ENCODE measurements at regions not wholly inside any gene's neighbourhood (a gene's known extent, or its start where the extent isn't known, plus 50 kb on each side); places are given as distances from the start of the nearest gene placed in this dataset.

- no peak overlapping the region for H4K91ac ChIP-seq (ENCODE audit: low read depth, low read length, poor library complexity)
- no CpG with 5 or more reads among the region's 5 CpGs for WGBS, 2 donors (ENCODE audit: extremely low coverage in 2 of 2, insufficient read length in 2 of 2, insufficient replicate concordance in 1 of 2)
Observed at GRCh38 chr10:21212912-21213311, 312.6 kb downstream of the SKIDA1 start.

GRCh38 chr10:21212348-21212747 is 313.1 kb downstream of the SKIDA1 start:
- Histone ChIP-seq H3K9ac (ENCODE audit: low read depth, low read length, poor library complexity) (no peak overlapping the region), H3K79me1 (ENCODE audit: low read depth, low read length) (no peaks in the 10 kb centered on the region), H2BK15ac (ENCODE audit: low read length) (no peak overlapping the region), H3K23ac (ENCODE audit: low read depth, low read length, poor library complexity) (no peak overlapping the region), H4K8ac (ENCODE audit: low read depth, low read length) (no peak overlapping the region), H2BK12ac (ENCODE audit: low read length) (no peak overlapping the region), H3K4ac (ENCODE audit: low read length) (no peak overlapping the region), H2AFZ (ENCODE audit: low read length) (no peak overlapping the region), H3K4me3 (ENCODE audit: low read length in 2 of 2) (no peak overlapping the region), H2AK5ac (ENCODE audit: low read depth, low read length) (no peak overlapping the region), H3K27ac (replicated peaks; ENCODE audit: low read length) (no peak overlapping the region), H3K27me3 (ENCODE audit: control insufficient read depth in 3 of 3, insufficient read depth in 3 of 3, low read depth in 1 of 3, low read length in 3 of 3) (no peaks in the 10 kb centered on the region), H3K18ac (ENCODE audit: low read length) (no peak overlapping the region), H3K4me1 (ENCODE audit: control insufficient read depth in 2 of 2, insufficient read depth in 1 of 2, low read depth in 1 of 2, low read length in 2 of 2) (peaks cover 0 to 4% of the 10 kb centered on the region in 2 donors), H3K36me3 (replicated peaks in 1 of 2; ENCODE audit: control insufficient read depth in 2 of 2, insufficient read depth in 2 of 2, low read length in 2 of 2) (no peaks in the 10 kb centered on the region), H3K14ac (ENCODE audit: low read length) (no peak overlapping the region), H4K91ac (ENCODE audit: low read depth, low read length, poor library complexity) (no peak overlapping the region), H3K4me2 (ENCODE audit: insufficient read depth, low read length, poor library complexity, severe bottlenecking) (no peak overlapping the region), H2BK120ac (ENCODE audit: low read depth, low read length) (no peak overlapping the region), H3K9me3 (replicated peaks in 1 of 2; ENCODE audit: control insufficient read depth in 2 of 2, insufficient read depth in 1 of 2, low read depth in 1 of 2, low read length in 2 of 2) (peaks cover 10 to 12% of the 10 kb centered on the region in 2 donors), H2BK5ac (ENCODE audit: low read length) (no peak overlapping the region)
- no peak for DNase-seq (ENCODE audit: low spot score)
- WGBS, 2 donors (ENCODE audit: extremely low coverage in 2 of 2, insufficient read length in 2 of 2, insufficient replicate concordance in 1 of 2): no CpG with 5 or more reads among the region's 11 CpGs

More at GRCh38 chr10:21212912-21213311, 312.6 kb downstream of the SKIDA1 start:
- Histone ChIP-seq H3K4ac (ENCODE audit: low read length) (no peak overlapping the region), H3K23ac (ENCODE audit: low read depth, low read length, poor library complexity) (no peak overlapping the region), H3K4me1 (ENCODE audit: control insufficient read depth in 2 of 2, insufficient read depth in 1 of 2, low read depth in 1 of 2, low read length in 2 of 2) (peaks cover 0 to 4% of the 10 kb centered on the region in 2 donors), H3K14ac (ENCODE audit: low read length) (no peak overlapping the region), H3K9me3 (replicated peaks in 1 of 2; ENCODE audit: control insufficient read depth in 2 of 2, insufficient read depth in 1 of 2, low read depth in 1 of 2, low read length in 2 of 2) (peaks cover 5 to 7% of the 10 kb centered on the region in 2 donors), H3K4me3 (ENCODE audit: low read length in 2 of 2) (no peak overlapping the region), H3K9ac (ENCODE audit: low read depth, low read length, poor library complexity) (no peak overlapping the region), H3K27me3 (ENCODE audit: control insufficient read depth in 3 of 3, insufficient read depth in 3 of 3, low read depth in 1 of 3, low read length in 3 of 3) (no peaks in the 10 kb centered on the region), H3K79me1 (ENCODE audit: low read depth, low read length) (no peaks in the 10 kb centered on the region), H2AK5ac (ENCODE audit: low read depth, low read length) (no peak overlapping the region), H4K8ac (ENCODE audit: low read depth, low read length) (no peak overlapping the region), H2BK5ac (ENCODE audit: low read length) (no peak overlapping the region), H2AFZ (ENCODE audit: low read length) (no peak overlapping the region), H2BK120ac (ENCODE audit: low read depth, low read length) (no peak overlapping the region), H3K18ac (ENCODE audit: low read length) (no peak overlapping the region), H3K4me2 (ENCODE audit: insufficient read depth, low read length, poor library complexity, severe bottlenecking) (no peak overlapping the region), H3K27ac (replicated peaks; ENCODE audit: low read length) (no peak overlapping the region), H3K36me3 (replicated peaks in 1 of 2; ENCODE audit: control insufficient read depth in 2 of 2, insufficient read depth in 2 of 2, low read length in 2 of 2) (no peaks in the 10 kb centered on the region), H2BK15ac (ENCODE audit: low read length) (no peak overlapping the region), H2BK12ac (ENCODE audit: low read length) (no peak overlapping the region)
- DNase-seq (ENCODE audit: low spot score): no peak

- peaks cover 12 to 13% of the 10 kb centered on the region in 2 donors for H3K9me3 ChIP-seq (replicated peaks in 1 of 2; ENCODE audit: control insufficient read depth in 2 of 2, insufficient read depth in 1 of 2, low read depth in 1 of 2, low read length in 2 of 2)
- no peak overlapping the region for H3K9ac ChIP-seq (ENCODE audit: low read depth, low read length, poor library complexity)
- no peak overlapping the region for H3K18ac ChIP-seq (ENCODE audit: low read length)
- no peak overlapping the region for H3K4me3 ChIP-seq (ENCODE audit: low read length in 2 of 2)
- H3K4me1 ChIP-seq (ENCODE audit: control insufficient read depth in 2 of 2, insufficient read depth in 1 of 2, low read depth in 1 of 2, low read length in 2 of 2): peaks cover 0 to 4% of the 10 kb centered on the region in 2 donors
- no peak overlapping the region for H2BK120ac ChIP-seq (ENCODE audit: low read depth, low read length)
- H3K4ac ChIP-seq (ENCODE audit: low read length): no peak overlapping the region
- no peak overlapping the region for H3K14ac ChIP-seq (ENCODE audit: low read length)
- no peak overlapping the region for H2BK15ac ChIP-seq (ENCODE audit: low read length)
- no peak overlapping the region for H2BK12ac ChIP-seq (ENCODE audit: low read length)
- no peak overlapping the region for H3K27ac ChIP-seq (replicated peaks; ENCODE audit: low read length)
- no peak overlapping the region for H2AK5ac ChIP-seq (ENCODE audit: low read depth, low read length)
- no peak for DNase-seq (ENCODE audit: low spot score)
- no peaks in the 10 kb centered on the region for H3K36me3 ChIP-seq (replicated peaks in 1 of 2; ENCODE audit: control insufficient read depth in 2 of 2, insufficient read depth in 2 of 2, low read length in 2 of 2)
- no peak overlapping the region for H2BK5ac ChIP-seq (ENCODE audit: low read length)
- no peaks in the 10 kb centered on the region for H3K27me3 ChIP-seq (ENCODE audit: control insufficient read depth in 3 of 3, insufficient read depth in 3 of 3, low read depth in 1 of 3, low read length in 3 of 3)
- no peak overlapping the region for H4K8ac ChIP-seq (ENCODE audit: low read depth, low read length)
- WGBS, 2 donors (ENCODE audit: extremely low coverage in 2 of 2, insufficient read length in 2 of 2, insufficient replicate concordance in 1 of 2): no CpG with 5 or more reads among the region's 4 CpGs
- H3K79me1 ChIP-seq (ENCODE audit: low read depth, low read length): no peaks in the 10 kb centered on the region
- H3K23ac ChIP-seq (ENCODE audit: low read depth, low read length, poor library complexity): no peak overlapping the region
- H4K91ac ChIP-seq (ENCODE audit: low read depth, low read length, poor library complexity): no peak overlapping the region
- no peak overlapping the region for H2AFZ ChIP-seq (ENCODE audit: low read length)
- H3K4me2 ChIP-seq (ENCODE audit: insufficient read depth, low read length, poor library complexity, severe bottlenecking): no peak overlapping the region
Observed at GRCh38 chr10:21209495-21209894, 312.4 kb upstream of the NEBL start.

- no peak overlapping the region for H4K8ac ChIP-seq (ENCODE audit: low read depth, low read length)
- no peak overlapping the region for H2BK5ac ChIP-seq (ENCODE audit: low read length)
- H2BK12ac ChIP-seq (ENCODE audit: low read length): no peak overlapping the region
- no peak overlapping the region for H4K91ac ChIP-seq (ENCODE audit: low read depth, low read length, poor library complexity)
- H3K4me3 ChIP-seq (ENCODE audit: low read length in 2 of 2): no peak overlapping the region
- DNase-seq (ENCODE audit: low spot score): no peak
- no CpG with 5 or more reads among the region's 7 CpGs for WGBS, 2 donors (ENCODE audit: extremely low coverage in 2 of 2, insufficient read length in 2 of 2, insufficient replicate concordance in 1 of 2)
- H3K27ac ChIP-seq (replicated peaks; ENCODE audit: low read length): no peak overlapping the region
- H3K9ac ChIP-seq (ENCODE audit: low read depth, low read length, poor library complexity): no peak overlapping the region
- no peak overlapping the region for H3K4me2 ChIP-seq (ENCODE audit: insufficient read depth, low read length, poor library complexity, severe bottlenecking)
- H2BK15ac ChIP-seq (ENCODE audit: low read length): no peak overlapping the region
- no peak overlapping the region for H3K14ac ChIP-seq (ENCODE audit: low read length)
- no peak overlapping the region for H3K23ac ChIP-seq (ENCODE audit: low read depth, low read length, poor library complexity)
- no peaks in the 10 kb centered on the region for H3K27me3 ChIP-seq (ENCODE audit: control insufficient read depth in 3 of 3, insufficient read depth in 3 of 3, low read depth in 1 of 3, low read length in 3 of 3)
- no peaks in the 10 kb centered on the region for H3K79me1 ChIP-seq (ENCODE audit: low read depth, low read length)
- no peak overlapping the region for H3K18ac ChIP-seq (ENCODE audit: low read length)
- peak overlapping the region; percentile 26 for H2AFZ ChIP-seq (ENCODE audit: low read length)
- no peak overlapping the region for H2BK120ac ChIP-seq (ENCODE audit: low read depth, low read length)
- H3K4me1 ChIP-seq (ENCODE audit: control insufficient read depth in 2 of 2, insufficient read depth in 1 of 2, low read depth in 1 of 2, low read length in 2 of 2): peaks cover 0 to 2% of the 10 kb centered on the region in 2 donors
- no peak overlapping the region for H3K4ac ChIP-seq (ENCODE audit: low read length)
- no peaks in the 10 kb centered on the region for H3K36me3 ChIP-seq (replicated peaks in 1 of 2; ENCODE audit: control insufficient read depth in 2 of 2, insufficient read depth in 2 of 2, low read length in 2 of 2)
- H3K9me3 ChIP-seq (replicated peaks in 1 of 2; ENCODE audit: control insufficient read depth in 2 of 2, insufficient read depth in 1 of 2, low read depth in 1 of 2, low read length in 2 of 2): peaks cover 11 to 12% of the 10 kb centered on the region in 2 donors
- no peak overlapping the region for H2AK5ac ChIP-seq (ENCODE audit: low read depth, low read length)
Observed at GRCh38 chr10:21208666-21209316, 311.7 kb upstream of the NEBL start.

All from neuronal stem cell (in vitro differentiated cells).